ENCODE measurements at regions not wholly inside any gene's neighbourhood (a gene's known extent, or its start where the extent isn't known, plus 50 kb on each side); places are given as distances from the start of the nearest gene placed in this dataset.
A peak's percentile ranks its signal among the peaks of the same experiment; 100 is the strongest.

DNA sequence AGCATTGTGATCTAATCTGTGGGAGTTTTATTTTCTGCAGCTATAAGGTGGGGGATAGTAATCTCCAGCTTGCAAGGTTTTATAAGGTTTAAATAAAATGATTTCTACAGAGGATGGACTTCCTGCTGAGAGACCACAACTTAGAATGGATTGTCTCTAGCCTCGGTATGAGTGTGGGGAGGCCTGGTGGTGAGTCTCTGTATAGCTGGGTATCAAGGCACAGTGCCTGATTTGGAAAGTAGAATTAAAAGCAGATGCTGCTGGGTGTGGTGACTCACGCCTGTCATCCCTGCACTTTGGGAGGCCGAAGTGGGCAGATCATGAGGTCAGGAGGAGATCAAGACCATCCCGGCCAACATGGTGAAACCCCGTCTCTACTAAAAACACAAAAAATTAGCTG lies 162.0 kb upstream of the GATB start:
- DNase-seq = no peak

DNA sequence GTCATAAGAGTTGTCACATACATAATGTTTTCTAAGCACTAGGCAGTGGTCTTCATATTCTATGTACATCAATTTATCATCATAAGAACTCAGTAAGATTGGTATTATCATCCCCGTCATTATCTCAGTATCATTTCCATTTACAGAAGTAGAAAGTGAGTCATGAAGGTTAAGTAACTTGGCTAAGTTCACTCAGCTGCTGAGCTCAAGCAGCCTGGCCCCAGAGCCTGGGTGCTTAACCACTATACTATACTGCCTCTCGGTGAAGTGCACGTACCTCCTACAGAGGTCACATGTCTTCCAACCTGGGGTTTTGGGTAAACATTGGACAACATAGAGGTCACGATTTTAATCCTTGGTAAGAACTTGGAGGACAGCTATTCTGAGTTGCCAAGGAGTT lies 161.5 kb upstream of the GATB start:
- no peak for DNase-seq

DNA sequence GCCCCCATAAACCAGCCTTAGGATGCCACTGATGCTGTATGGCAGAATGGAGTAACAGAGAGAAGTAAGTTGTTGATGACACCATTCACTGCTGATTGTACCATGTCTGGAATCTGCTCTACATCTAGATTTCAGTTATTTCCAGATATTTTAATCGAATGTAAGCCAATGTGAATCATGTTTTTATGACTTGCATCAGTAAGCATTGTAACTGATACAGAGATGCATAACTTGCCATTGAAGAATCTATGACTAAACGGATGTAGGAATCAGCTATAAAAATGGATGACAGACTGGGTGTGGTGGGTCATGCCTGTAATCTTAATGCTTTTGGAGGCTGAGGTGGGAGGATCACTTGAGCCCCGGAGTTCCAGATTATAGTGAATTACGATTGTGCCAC lies 161.0 kb upstream of the GATB start:
- no peak for DNase-seq

- no peak for DNase-seq
These were observed 160.6 kb upstream of the GATB start for GRCh38 chr4:151921386-151921785.

DNA sequence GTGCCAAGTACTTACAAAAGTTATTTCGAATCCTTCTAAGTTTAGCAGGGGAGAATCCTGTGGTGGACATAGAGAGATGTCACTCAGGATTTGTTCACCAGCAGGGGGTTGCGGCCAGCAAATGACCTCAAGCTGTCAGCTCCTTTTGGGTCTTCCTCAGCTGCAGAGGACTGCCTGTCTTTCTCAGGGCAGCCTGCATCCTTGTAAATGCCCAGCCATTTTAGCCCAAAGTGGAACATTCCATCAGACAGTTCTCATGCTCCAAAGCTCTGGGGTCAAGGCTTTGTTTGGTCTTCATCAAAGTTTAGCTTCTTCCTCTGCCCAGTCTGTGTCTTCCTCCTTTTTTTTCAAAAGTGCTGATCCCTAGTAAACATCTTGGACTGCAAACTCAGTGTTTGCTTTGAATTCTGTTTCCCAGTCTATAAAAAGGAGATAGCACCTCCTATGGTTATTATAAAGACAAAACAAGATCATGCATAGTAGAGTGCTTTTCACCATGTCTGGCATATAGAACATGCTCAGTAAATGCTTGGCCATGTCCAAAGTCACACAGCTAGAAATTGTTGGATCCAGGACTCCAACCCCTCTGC lies 156.4 kb upstream of the GATB start:
- DNase-seq = no peak

- no peak for DNase-seq
These were observed 151.8 kb upstream of the GATB start for GRCh38 chr4:151912632-151913031.

GRCh38 chr4:151911970-151912369 lies 151.2 kb upstream of the GATB start:
- no peak for DNase-seq

- DNase-seq = no peak
These were observed 148.1 kb upstream of the GATB start for GRCh38 chr4:151908734-151909497.

- no peak for DNase-seq
These were observed 147.4 kb upstream of the GATB start for GRCh38 chr4:151908201-151908600.

- no peak for DNase-seq
These were observed 145.6 kb upstream of the GATB start for GRCh38 chr4:151906438-151906837.

- DNase-seq = no peak
These were observed 144.4 kb upstream of the GATB start for GRCh38 chr4:151905197-151905596.

GRCh38 chr4:151901631-151902030 lies 140.8 kb upstream of the GATB start:
- DNase-seq = no peak

DNA sequence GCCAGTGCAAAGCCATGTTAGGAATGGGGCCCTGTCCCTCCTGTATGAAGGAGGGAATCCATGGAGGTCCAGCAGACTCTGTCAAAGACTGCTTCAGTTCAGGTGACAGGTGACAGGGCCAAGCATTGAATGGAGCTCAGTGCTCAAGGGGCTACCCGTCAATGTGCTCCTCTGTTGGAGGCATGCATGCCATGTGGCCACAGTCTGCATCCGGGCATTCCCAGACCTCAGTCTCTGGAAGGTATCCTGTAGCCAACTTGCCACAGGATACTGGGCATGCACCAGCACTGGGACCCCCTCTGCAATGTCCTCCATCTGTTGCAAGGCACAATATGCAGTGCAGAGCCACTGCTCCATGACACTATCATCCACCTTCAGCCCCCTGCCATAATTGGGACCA lies 136.1 kb upstream of the GATB start:
- no peak for DNase-seq

DNA sequence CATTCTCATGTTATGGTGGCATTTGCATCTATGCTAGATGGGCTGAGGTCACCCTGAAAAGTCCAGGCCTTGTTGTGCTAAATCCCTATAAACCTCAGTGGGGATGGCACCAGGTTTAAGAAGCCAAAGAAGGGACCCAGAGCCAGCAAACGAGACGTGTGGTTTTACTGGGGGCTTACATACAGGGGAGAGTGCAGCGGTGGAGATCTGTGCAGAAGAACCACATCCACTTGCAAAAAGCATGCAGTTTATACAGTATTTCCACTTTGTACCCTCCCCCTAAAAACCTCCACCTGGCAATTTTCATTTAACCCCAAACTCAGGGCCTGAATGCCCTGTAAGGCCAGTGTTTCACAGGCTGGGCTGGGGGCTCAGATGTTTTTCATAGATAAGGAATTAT lies 134.9 kb upstream of the GATB start:
- DNase-seq = no peak

- DNase-seq = no peak
These were observed 133.4 kb upstream of the GATB start for GRCh38 chr4:151894246-151894645.

DNA sequence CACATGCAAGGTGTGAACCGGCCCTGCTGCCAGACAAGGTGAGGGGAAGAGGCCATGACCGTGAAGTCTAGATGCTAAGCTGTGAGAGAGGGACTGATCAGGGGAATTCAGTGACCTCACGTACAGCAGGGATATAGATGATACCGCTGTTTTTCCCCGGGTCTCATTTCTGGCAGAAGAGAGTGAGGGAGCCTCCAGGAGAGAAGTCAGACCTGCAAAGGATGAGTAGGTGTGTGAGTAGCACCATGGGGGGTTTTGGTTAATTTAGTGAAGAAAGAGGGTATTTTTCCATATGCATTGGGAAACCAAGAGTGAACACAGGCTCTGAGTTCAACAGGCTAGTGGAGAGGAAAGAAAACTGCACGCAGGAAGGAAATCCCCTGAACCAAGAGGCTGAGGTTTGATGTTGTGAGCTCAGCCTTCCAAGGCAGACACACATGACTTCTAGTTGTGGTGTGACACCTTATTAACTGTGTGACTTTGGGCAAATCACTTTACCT lies 127.6 kb upstream of the GATB start:
- peak; percentile 4 for DNase-seq

DNA sequence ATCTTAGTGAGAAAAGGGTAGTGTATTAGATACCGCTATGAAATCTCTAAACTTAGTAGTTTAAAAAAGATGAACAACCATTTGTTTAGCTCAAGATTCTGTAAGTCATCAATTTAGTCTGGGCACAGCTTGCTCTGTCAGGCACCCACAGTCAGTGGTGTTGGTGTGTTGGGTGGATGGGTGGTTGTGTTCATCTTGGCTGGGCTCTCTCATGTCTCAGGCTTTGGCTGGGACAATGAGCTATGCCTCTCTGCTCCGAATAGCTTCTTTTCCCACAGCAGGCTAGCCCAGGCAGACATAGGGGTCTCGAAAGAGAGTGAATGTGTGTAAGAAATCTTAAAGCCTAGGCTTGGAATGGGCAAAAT lies 127.0 kb upstream of the GATB start:
- DNase-seq = no peak

GRCh38 chr4:151887031-151887815 lies 126.4 kb upstream of the GATB start:
- DNase-seq = no peak

DNA sequence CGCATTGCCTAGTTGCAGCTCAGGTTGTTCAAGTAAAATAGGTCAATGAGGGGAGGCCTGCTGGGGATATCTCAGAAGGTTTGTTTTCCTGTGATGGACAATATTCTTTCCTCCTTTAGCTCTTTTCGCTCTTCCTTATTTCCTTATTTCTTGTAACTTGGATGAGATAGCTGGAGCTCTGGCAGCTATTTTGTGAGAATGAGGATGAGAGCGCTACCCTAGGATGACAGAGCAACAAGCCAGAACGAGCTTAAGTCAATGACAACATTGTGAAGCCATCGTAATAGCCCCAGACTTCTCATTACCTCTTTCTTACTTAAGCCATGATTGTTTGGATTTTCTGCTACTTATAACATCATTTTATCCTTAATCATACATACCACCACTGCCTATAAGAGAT lies 124.3 kb upstream of the GATB start:
- DNase-seq = no peak

GRCh38 chr4:151883747-151884146 lies 122.9 kb upstream of the GATB start:
- no peak for DNase-seq

GRCh38 chr4:151882072-151882803 lies 121.4 kb upstream of the GATB start:
- DNase-seq = peak; percentile 36

GRCh38 chr4:151879705-151880445 lies 119.1 kb upstream of the GATB start:
- no peak for DNase-seq
